Astrocyte (in vitro differentiated cells and primary cell): ENCODE measurements at regions not wholly inside any gene's neighbourhood (a gene's known extent, or its start where the extent isn't known, plus 50 kb on each side); places are given as distances from the start of the nearest gene placed in this dataset.

Source experiments
- DNase-seq: peaks from one replicate; pipeline ENCODE4 v3.0.0-alpha.2; 2010; ENCODE audit warnings: low read depth
- FAIRE-seq: peaks from 2 replicates; lab custom pipeline; 2011; peaks lifted over from hg19 to GRCh38; lab: Jason Lieb, UNC
- H2AFZ ChIP-seq: 2 replicates; pipeline ENCODE4 v1.6.0; 2012; ENCODE audit warnings: low read depth, low read length, inconsistent platforms
- H3K27ac ChIP-seq: 2 replicates; pipeline ENCODE4 v1.5.1; 2011; ENCODE audit warnings: low read depth, low read length, inconsistent platforms
- H3K27me3 ChIP-seq: 2 replicates; pipeline ENCODE4 v1.6.0; 2011; ENCODE audit warnings: low read length, inconsistent platforms; ENCODE audit not compliant: insufficient read depth
- H3K36me3 ChIP-seq: 2 replicates; pipeline ENCODE4 v1.5.1; 2011; ENCODE audit warnings: low read length, inconsistent platforms; ENCODE audit not compliant: insufficient read depth
- H3K4me1 ChIP-seq: 2 replicates; pipeline ENCODE4 v1.5.1; 2011; ENCODE audit warnings: low read length, inconsistent platforms; ENCODE audit not compliant: insufficient read depth
- H3K4me2 ChIP-seq: 2 replicates; pipeline ENCODE4 v1.6.0; 2012; ENCODE audit warnings: low read length, inconsistent platforms
- H3K4me3 ChIP-seq: 2 replicates; pipeline ENCODE4 v1.5.1; 2011; ENCODE audit warnings: low read depth, mild to moderate bottlenecking, low read length, inconsistent platforms; ENCODE audit not compliant: insufficient read depth
- H3K79me2 ChIP-seq: 2 replicates; pipeline ENCODE4 v1.6.0; 2012; ENCODE audit warnings: mild to moderate bottlenecking, low read length, inconsistent platforms; ENCODE audit not compliant: insufficient read depth
- H3K9ac ChIP-seq: 2 replicates; pipeline ENCODE4 v1.6.0; 2012; ENCODE audit warnings: mild to moderate bottlenecking, low read length, inconsistent platforms
- H3K9me3 ChIP-seq: 2 replicates; pipeline ENCODE4 v1.5.1; 2012; ENCODE audit warnings: low read depth, mild to moderate bottlenecking, low read length, inconsistent platforms; ENCODE audit not compliant: insufficient read depth
- H4K20me1 ChIP-seq: 2 replicates; pipeline ENCODE4 v1.6.0; 2012; ENCODE audit warnings: low read length, inconsistent platforms; ENCODE audit not compliant: insufficient read depth
- H3K27ac Mint-ChIP-seq: one replicate; pipeline ENCODE4 v1.8.0; 2021; ENCODE audit warnings: mild to moderate bottlenecking, mixed read lengths; ENCODE audit not compliant: unreplicated experiment
- H3K27me3 Mint-ChIP-seq: one replicate; pipeline ENCODE4 v1.8.0; 2021; ENCODE audit warnings: low read depth, mixed read lengths; ENCODE audit not compliant: unreplicated experiment
- H3K36me3 Mint-ChIP-seq: one replicate; pipeline ENCODE4 v1.8.0; 2021; ENCODE audit warnings: low read depth, mixed read lengths; ENCODE audit not compliant: unreplicated experiment
- H3K4me1 Mint-ChIP-seq: one replicate; pipeline ENCODE4 v1.8.0; 2021; ENCODE audit warnings: low read depth, mixed read lengths; ENCODE audit not compliant: unreplicated experiment
- H3K4me3 Mint-ChIP-seq: one replicate; pipeline ENCODE4 v1.8.0; 2021; ENCODE audit warnings: mild to moderate bottlenecking, moderate library complexity, mixed read lengths; ENCODE audit not compliant: unreplicated experiment
- H3K9me3 Mint-ChIP-seq: one replicate; pipeline ENCODE4 v1.8.0; 2021; ENCODE audit warnings: mild to moderate bottlenecking, mixed read lengths; ENCODE audit not compliant: unreplicated experiment
- EZH2 ChIP-seq: IDR thresholded peaks from 2 replicates; pipeline ENCODE4 v1.6.1; 2012; ENCODE audit warnings: mild to moderate bottlenecking, low read length, inconsistent platforms; ENCODE audit not compliant: insufficient read depth
- TF ChIP-seq, protein P1 (sequence below): IDR thresholded peaks from 2 replicates; pipeline ENCODE4 v1.5.1; 2011; ENCODE audit warnings: low read depth, mild to moderate bottlenecking, inconsistent platforms, low read length, moderate library complexity; ENCODE audit not compliant: insufficient read depth

DNA sequence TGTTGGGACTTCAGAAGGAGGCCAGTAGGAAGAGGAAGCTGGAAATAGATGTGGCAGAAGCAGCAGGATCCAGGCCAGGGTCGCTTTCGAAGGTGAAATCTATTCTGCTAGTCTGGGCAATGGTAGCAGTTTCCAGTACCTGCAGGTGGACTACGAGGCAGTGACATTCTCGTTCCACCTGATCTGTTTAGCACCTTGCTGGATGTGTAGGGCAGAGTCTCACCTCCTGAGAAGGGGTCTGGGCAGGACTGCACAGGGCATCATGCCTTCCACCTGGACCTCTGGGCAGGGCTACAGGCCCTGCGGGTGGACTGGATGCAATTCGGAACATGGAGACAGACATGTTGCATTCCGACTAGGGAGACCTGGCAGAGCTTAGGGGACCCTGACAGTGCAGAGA, 254.8 kb upstream of the ZNF32 start:
- no peak overlapping the region for H3K27ac ChIP-seq
- no peak overlapping the region for H3K27ac Mint-ChIP-seq

DNA sequence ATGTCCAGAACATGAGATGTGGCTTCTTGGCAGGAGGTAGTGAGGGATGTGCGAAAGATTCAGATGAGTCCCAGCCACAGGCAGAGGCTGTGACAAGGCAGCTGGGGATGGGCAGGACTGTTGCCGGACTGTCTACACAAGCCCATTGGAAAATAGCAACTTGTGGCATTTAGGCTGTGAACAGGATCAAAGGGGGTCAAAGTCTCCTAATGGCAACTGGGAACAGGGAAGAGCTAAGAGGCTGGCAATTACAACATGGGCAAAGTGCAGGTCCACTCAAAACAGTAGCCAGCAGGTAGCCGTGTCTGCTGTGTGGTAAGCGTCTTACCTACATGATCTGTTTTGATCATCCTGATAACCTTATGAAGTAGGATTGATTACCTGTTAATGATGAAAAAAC, 254.2 kb upstream of the ZNF32 start:
- FAIRE-seq, result no peak

More for the DNA sequence above, 254.8 kb upstream of the ZNF32 start:
- Histone ChIP-seq H2AFZ (no peak overlapping the region), H3K27me3 (no peaks in the 10 kb centered on the region), H3K9me3 (no peaks in the 10 kb centered on the region), H3K9ac (no peak overlapping the region), H3K4me2 (no peak overlapping the region), H3K4me3 (no peak overlapping the region), H3K36me3 (no peaks in the 10 kb centered on the region), H3K4me1 (no peaks in the 10 kb centered on the region), H4K20me1 (no peaks in the 10 kb centered on the region), H3K79me2 (no peaks in the 10 kb centered on the region)
- Mint-ChIP-seq H3K4me1 (peaks cover 28% of the 10 kb centered on the region), H3K36me3 (no peaks in the 10 kb centered on the region), H3K27me3 (peaks cover 16% of the 10 kb centered on the region), H3K4me3 (no peak overlapping the region), H3K9me3 (peaks cover 2% of the 10 kb centered on the region)
- DNase-seq, result no peak
- FAIRE-seq, result no peak
- TF ChIP-seq, protein P1, sequence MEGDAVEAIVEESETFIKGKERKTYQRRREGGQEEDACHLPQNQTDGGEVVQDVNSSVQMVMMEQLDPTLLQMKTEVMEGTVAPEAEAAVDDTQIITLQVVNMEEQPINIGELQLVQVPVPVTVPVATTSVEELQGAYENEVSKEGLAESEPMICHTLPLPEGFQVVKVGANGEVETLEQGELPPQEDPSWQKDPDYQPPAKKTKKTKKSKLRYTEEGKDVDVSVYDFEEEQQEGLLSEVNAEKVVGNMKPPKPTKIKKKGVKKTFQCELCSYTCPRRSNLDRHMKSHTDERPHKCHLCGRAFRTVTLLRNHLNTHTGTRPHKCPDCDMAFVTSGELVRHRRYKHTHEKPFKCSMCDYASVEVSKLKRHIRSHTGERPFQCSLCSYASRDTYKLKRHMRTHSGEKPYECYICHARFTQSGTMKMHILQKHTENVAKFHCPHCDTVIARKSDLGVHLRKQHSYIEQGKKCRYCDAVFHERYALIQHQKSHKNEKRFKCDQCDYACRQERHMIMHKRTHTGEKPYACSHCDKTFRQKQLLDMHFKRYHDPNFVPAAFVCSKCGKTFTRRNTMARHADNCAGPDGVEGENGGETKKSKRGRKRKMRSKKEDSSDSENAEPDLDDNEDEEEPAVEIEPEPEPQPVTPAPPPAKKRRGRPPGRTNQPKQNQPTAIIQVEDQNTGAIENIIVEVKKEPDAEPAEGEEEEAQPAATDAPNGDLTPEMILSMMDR, result no peak
- no peak for TF ChIP-seq EZH2

More for the DNA sequence above, 254.2 kb upstream of the ZNF32 start:
- no peak overlapping the region for H3K4me2 ChIP-seq
- no peak overlapping the region for H3K27ac ChIP-seq
- H3K9me3 Mint-ChIP-seq, result peaks cover 2% of the 10 kb centered on the region
- H3K9me3 ChIP-seq, result no peaks in the 10 kb centered on the region
- peaks cover 28% of the 10 kb centered on the region for H3K4me1 Mint-ChIP-seq
- no peak overlapping the region for H3K9ac ChIP-seq
- peaks cover 16% of the 10 kb centered on the region for H3K27me3 Mint-ChIP-seq
- no peak for DNase-seq
- no peak overlapping the region for H3K4me3 ChIP-seq
- no peak overlapping the region for H3K4me3 Mint-ChIP-seq
- H3K79me2 ChIP-seq, result no peaks in the 10 kb centered on the region
- no peak overlapping the region for H3K27ac Mint-ChIP-seq
- H3K36me3 ChIP-seq, result no peaks in the 10 kb centered on the region
- no peaks in the 10 kb centered on the region for H3K4me1 ChIP-seq
- H3K27me3 ChIP-seq, result no peaks in the 10 kb centered on the region
- no peak overlapping the region for H2AFZ ChIP-seq
- no peaks in the 10 kb centered on the region for H4K20me1 ChIP-seq
- no peak for TF ChIP-seq EZH2
- TF ChIP-seq, protein P1, result no peak
- no peaks in the 10 kb centered on the region for H3K36me3 Mint-ChIP-seq
